ENCODE measurements at regions not wholly inside any gene's neighbourhood (a gene's known extent, or its start where the extent isn't known, plus 50 kb on each side); places are given as distances from the start of the nearest gene placed in this dataset.

GRCh38 chr6:2454180-2454579 is 208.8 kb upstream of the GMDS start:
- DNase-seq: no peak

- no peak for DNase-seq
Measured at GRCh38 chr6:2450546-2450945, 205.1 kb upstream of the GMDS start.

- DNase-seq: no peak
Measured at GRCh38 chr6:2449572-2449940, 204.2 kb upstream of the GMDS start.

GRCh38 chr6:2448826-2449571 is 203.6 kb upstream of the GMDS start:
- DNase-seq: no peak

GRCh38 chr6:2447931-2448330 is 202.5 kb upstream of the GMDS start:
- no peak for DNase-seq

- DNase-seq: no peak
Measured at GRCh38 chr6:2447318-2447920, 202.0 kb upstream of the GMDS start.

- no peak for DNase-seq
Measured at GRCh38 chr6:2441601-2442475, 196.4 kb upstream of the GMDS start.

- no peak for DNase-seq
Measured at GRCh38 chr6:2440516-2440915, 195.1 kb upstream of the GMDS start.

GRCh38 chr6:2439632-2440031 is 194.2 kb upstream of the GMDS start:
- no peak for DNase-seq

- DNase-seq: no peak
Measured at GRCh38 chr6:2439082-2439481, 193.7 kb upstream of the GMDS start.

- DNase-seq: no peak
Measured at GRCh38 chr6:2436410-2437154, 191.2 kb upstream of the GMDS start.

- no peak for DNase-seq
Measured at GRCh38 chr6:2435323-2435722, 189.9 kb upstream of the GMDS start.

- no peak for DNase-seq
Measured at GRCh38 chr6:2434912-2435311, 189.5 kb upstream of the GMDS start.

- DNase-seq: no peak
Measured at GRCh38 chr6:2434116-2434515, 188.7 kb upstream of the GMDS start.

GRCh38 chr6:2433711-2434110 is 188.3 kb upstream of the GMDS start:
- no peak for DNase-seq

- no peak for DNase-seq
Measured at GRCh38 chr6:2433266-2433665, 187.9 kb upstream of the GMDS start.

- DNase-seq: no peak
Measured at GRCh38 chr6:2432292-2432691, 186.9 kb upstream of the GMDS start.

GRCh38 chr6:2430612-2431011 is 185.2 kb upstream of the GMDS start:
- DNase-seq: no peak

- no peak for DNase-seq
Measured at GRCh38 chr6:2429460-2429859, 184.1 kb upstream of the GMDS start.

GRCh38 chr6:2429032-2429431 is 183.6 kb upstream of the GMDS start:
- DNase-seq: no peak

GRCh38 chr6:2426561-2427340 is 181.3 kb upstream of the GMDS start:
- DNase-seq: no peak

GRCh38 chr6:2416128-2416712 is 170.8 kb upstream of the GMDS start:
- no peak for DNase-seq
